HEK293T (cell line): ENCODE measurements at regions not wholly inside any gene's neighbourhood (a gene's known extent, or its start where the extent isn't known, plus 50 kb on each side); places are given as distances from the start of the nearest gene placed in this dataset.

Experiments used
- CTCF ChIA-PET: fragments of 350-600 bp; formaldehyde crosslinking; extraction: SDS; loops from one replicate; lab custom pipeline; 2021; ENCODE audit warnings: antibody characterized with exemption, inconsistent platforms; lab: Yijun Ruan, JAX
- POLR2A ChIA-PET: fragments of 350-600 bp; formaldehyde crosslinking; extraction: SDS; loops from one replicate; lab custom pipeline; 2020; ENCODE audit warnings: antibody characterized with exemption, inconsistent platforms; lab: Yijun Ruan, JAX
- DNase-seq: peaks from one replicate; pipeline ENCODE4 v3.0.0; 2012; ENCODE audit warnings: mixed read lengths; ENCODE audit errors: extremely low spot score
- ARNT ChIP-seq: fragments of 450-650 bp; IDR thresholded peaks from 2 replicates; pipeline ENCODE4 v1.6.1; 2017; ENCODE audit warnings: mild to moderate bottlenecking
- BHLHE40 ChIP-seq: fragments of 450-650 bp; IDR thresholded peaks from 2 replicates; pipeline ENCODE4 v1.6.1; 2016; ENCODE audit warnings: mild to moderate bottlenecking, moderate library complexity, borderline replicate concordance
- CTBP1 ChIP-seq: fragments of 450-650 bp; IDR thresholded peaks from 2 replicates; pipeline ENCODE4 v1.6.1; 2016; ENCODE audit warnings: borderline replicate concordance
- ELF4 ChIP-seq: fragments of 450-650 bp; IDR thresholded peaks from 2 replicates; pipeline ENCODE4 v1.6.1; 2017; ENCODE audit warnings: antibody characterized with exemption
- FOXA1 ChIP-seq: fragments of 450-650 bp; IDR thresholded peaks from 2 replicates; pipeline ENCODE4 v1.6.1; 2016; ENCODE audit warnings: mild to moderate bottlenecking
- FOXK2 ChIP-seq: fragments of 450-650 bp; IDR thresholded peaks from 2 replicates; pipeline ENCODE4 v1.6.1; 2016; ENCODE audit warnings: mild to moderate bottlenecking
- FOXM1 ChIP-seq: fragments of 450-650 bp; IDR thresholded peaks from 2 replicates; pipeline ENCODE4 v1.6.1; 2017; ENCODE audit warnings: mild to moderate bottlenecking, borderline replicate concordance
- HDGF ChIP-seq: fragments of 450-650 bp; IDR thresholded peaks from 2 replicates; pipeline ENCODE4 v1.6.1; 2017; ENCODE audit warnings: antibody characterized with exemption, borderline replicate concordance
- L3MBTL2 ChIP-seq: fragments of 450-650 bp; conservative IDR thresholded peaks from 2 replicates; pipeline ENCODE4 v1.6.1; 2016; ENCODE audit warnings: mild to moderate bottlenecking
- LEF1 ChIP-seq: fragments of 450-650 bp; IDR thresholded peaks from 2 replicates; pipeline ENCODE4 v1.6.1; 2017; ENCODE audit warnings: mild to moderate bottlenecking, borderline replicate concordance
- NFRKB ChIP-seq: fragments of 450-650 bp; IDR thresholded peaks from 2 replicates; pipeline ENCODE4 v1.6.1; 2016; ENCODE audit warnings: mild to moderate bottlenecking, moderate library complexity
- PKNOX1 ChIP-seq: fragments of 450-650 bp; IDR thresholded peaks from 2 replicates; pipeline ENCODE4 v1.6.1; 2016
- SP1 ChIP-seq: fragments of 450-650 bp; IDR thresholded peaks from 2 replicates; pipeline ENCODE4 v1.6.1; 2017
- SUZ12 ChIP-seq: fragments of 450-650 bp; IDR thresholded peaks from 2 replicates; pipeline ENCODE4 v1.6.1; 2016; ENCODE audit warnings: mild to moderate bottlenecking
- TARDBP ChIP-seq: fragments of 450-650 bp; IDR thresholded peaks from 2 replicates; pipeline ENCODE4 v1.6.1; 2016
- ZNF384 ChIP-seq: fragments of 450-650 bp; IDR thresholded peaks from 2 replicates; pipeline ENCODE4 v1.6.1; 2016

GRCh38 chrX:121208563-121208962, 161.2 kb downstream of the GLUD2 start:
- TF ChIP-seq FOXK2 = no peak
- no peak for TF ChIP-seq ZNF384
- no peak for TF ChIP-seq SUZ12
- no peak for TF ChIP-seq PKNOX1
- no peak for TF ChIP-seq ELF4
- TF ChIP-seq CTBP1 = no peak
- TF ChIP-seq HDGF = no peak
- no peak for TF ChIP-seq FOXA1
- no peak for TF ChIP-seq LEF1
- no peak for TF ChIP-seq SP1
- TF ChIP-seq BHLHE40 = no peak
- no peak for TF ChIP-seq ARNT
- ChIA-PET CTCF (no interaction called here), POLR2A (no interaction called here)
- no peak for DNase-seq

GRCh38 chrX:121216641-121217374, 169.4 kb downstream of the GLUD2 start:
- POLR2A ChIA-PET = no interaction called here
- no peak for DNase-seq
- CTCF ChIA-PET = no interaction called here
- TF ChIP-seq CTBP1 (no peak), ZNF384 (no peak), ELF4 (no peak), SP1 (no peak)

- no peak for TF ChIP-seq TARDBP
- TF ChIP-seq L3MBTL2 = no peak
- no peak for TF ChIP-seq LEF1
- TF ChIP-seq ELF4 = no peak
- no peak for TF ChIP-seq ARNT
- no peak for TF ChIP-seq NFRKB
- no peak for TF ChIP-seq FOXK2
- TF ChIP-seq FOXM1 = no peak
- no peak for TF ChIP-seq BHLHE40
- no peak for TF ChIP-seq FOXA1
- no peak for TF ChIP-seq HDGF
- TF ChIP-seq PKNOX1 = no peak
- no peak for TF ChIP-seq SP1
- DNase-seq = no peak
- CTCF ChIA-PET = no interaction called here
- POLR2A ChIA-PET = no interaction called here
Observed at GRCh38 chrX:121221322-121221977, 174.0 kb downstream of the GLUD2 start.

- TF ChIP-seq CTBP1 (no peak), TARDBP (no peak), FOXA1 (no peak), LEF1 (no peak), SUZ12 (no peak), NFRKB (no peak), FOXK2 (no peak), L3MBTL2 (no peak), SP1 (no peak), ELF4 (no peak), FOXM1 (no peak), PKNOX1 (no peak), ZNF384 (no peak), ARNT (no peak), HDGF (no peak), BHLHE40 (no peak)
- ChIA-PET POLR2A (no interaction called here), CTCF (no interaction called here)
- no peak for DNase-seq
Observed at GRCh38 chrX:121227888-121228287, 180.5 kb downstream of the GLUD2 start.

GRCh38 chrX:121231566-121232358, 184.4 kb downstream of the GLUD2 start:
- POLR2A ChIA-PET = no interaction called here
- no peak for DNase-seq
- TF ChIP-seq HDGF (no peak), L3MBTL2 (no peak), FOXM1 (no peak), SP1 (no peak), CTBP1 (no peak), BHLHE40 (no peak), ELF4 (no peak), NFRKB (no peak), LEF1 (no peak), TARDBP (no peak), SUZ12 (no peak), PKNOX1 (no peak), ZNF384 (no peak), ARNT (no peak), FOXA1 (no peak), FOXK2 (no peak)
- CTCF ChIA-PET = no interaction called here
